HL-60 (cell line): ENCODE measurements at regions not wholly inside any gene's neighbourhood (a gene's known extent, or its start where the extent isn't known, plus 50 kb on each side); places are given as distances from the start of the nearest gene placed in this dataset.

ENCODE experiments used
- CTCF ChIP-seq: IDR thresholded peaks from one replicate; pipeline ENCODE4 v1.5.1; 2011; ENCODE audit warnings: low read length, control low read depth, inconsistent platforms; ENCODE audit not compliant: insufficient read depth
- POLR2AphosphoS5 ChIP-seq: IDR thresholded peaks from 2 replicates; pipeline ENCODE4 v1.6.1; 2012; ENCODE audit warnings: low read depth
- SPI1 ChIP-seq: IDR thresholded peaks from 2 replicates; pipeline ENCODE4 v1.6.1; 2012; ENCODE audit warnings: low read depth, mild to moderate bottlenecking, borderline replicate concordance

GRCh38 chr10:89901895-89902294 is 200.5 kb downstream of the KIF20B start:
- TF ChIP-seq CTCF = no peak
- no peak for TF ChIP-seq SPI1
- no peak for TF ChIP-seq POLR2AphosphoS5
